K562 (cell line): ENCODE measurements at regions not wholly inside any gene's neighbourhood (a gene's known extent, or its start where the extent isn't known, plus 50 kb on each side); places are given as distances from the start of the nearest gene placed in this dataset.
"Not testable (repeated sequence)": the region's sequence is repeated elsewhere in the genome, so short reads cannot be mapped to it uniquely, and the experiment has no call there.

Source experiments
- CEBPB ChIP-seq: fragments of 450-650 bp; IDR thresholded peaks from 2 replicates; pipeline ENCODE4 v1.6.1; 2016; ENCODE audit warnings: missing genetic modification characterization, missing compliant biosample characterization
- CHD4 ChIP-seq: fragments of 200-600 bp; sonication (generic); IDR thresholded peaks from 3 replicates; pipeline ENCODE4 v1.6.1; 2012; ENCODE audit warnings: low read depth, mild to moderate bottlenecking, mixed read lengths, low read length, inconsistent platforms; ENCODE audit not compliant: insufficient read depth, insufficient replicate concordance, poor library complexity, severe bottlenecking
- EZH2 ChIP-seq: IDR thresholded peaks from 2 replicates; pipeline ENCODE4 v1.6.1; 2012; ENCODE audit warnings: low read depth, mild to moderate bottlenecking, inconsistent platforms, low read length, borderline replicate concordance
- JUN ChIP-seq, 2 experiments: sonication (generic) in 1 of 2; formaldehyde crosslinking in 1 of 2; IDR thresholded peaks; 2 replicates each; pipeline versions ENCODE4 v1.6.1 to v1.8.0; 2012 to 2022; ENCODE audit warnings: borderline replicate concordance in 2 of 2, mild to moderate bottlenecking in 2 of 2, improper control_type of control experiment in 1 of 2, low read depth in 1 of 2, low read length in 1 of 2, missing genetic modification reagents in 1 of 2
- NR2F6 ChIP-seq: fragments of 450-650 bp; formaldehyde crosslinking; IDR thresholded peaks from 2 replicates; pipeline ENCODE4 v1.4.0; 2020; ENCODE audit warnings: mild to moderate bottlenecking
- RFX1 ChIP-seq: fragments of 450-650 bp; IDR thresholded peaks from 2 replicates; pipeline ENCODE4 v1.6.1; 2016; ENCODE audit warnings: mild to moderate bottlenecking, moderate library complexity
- TF ChIP-seq, protein P1 (sequence below), 3 experiments: IDR thresholded peaks in 2 of 3; conservative IDR thresholded peaks in 1 of 3; 2 replicates each; pipeline ENCODE4 v1.5.1; 2011 to 2012; ENCODE audit warnings: low read length in 3 of 3, mild to moderate bottlenecking in 3 of 3, control low read depth in 2 of 3, improper control_type of control experiment in 1 of 3, inconsistent platforms in 1 of 3, low read depth in 1 of 3, mixed read lengths in 1 of 3, moderate library complexity in 1 of 3; ENCODE audit not compliant: insufficient read depth in 2 of 3
- TF ChIP-seq, protein P2 (sequence below): sonication (generic); formaldehyde crosslinking; IDR thresholded peaks from 2 replicates; pipeline ENCODE4 v1.8.1; 2022; ENCODE audit warnings: missing genetic modification reagents

DNA sequence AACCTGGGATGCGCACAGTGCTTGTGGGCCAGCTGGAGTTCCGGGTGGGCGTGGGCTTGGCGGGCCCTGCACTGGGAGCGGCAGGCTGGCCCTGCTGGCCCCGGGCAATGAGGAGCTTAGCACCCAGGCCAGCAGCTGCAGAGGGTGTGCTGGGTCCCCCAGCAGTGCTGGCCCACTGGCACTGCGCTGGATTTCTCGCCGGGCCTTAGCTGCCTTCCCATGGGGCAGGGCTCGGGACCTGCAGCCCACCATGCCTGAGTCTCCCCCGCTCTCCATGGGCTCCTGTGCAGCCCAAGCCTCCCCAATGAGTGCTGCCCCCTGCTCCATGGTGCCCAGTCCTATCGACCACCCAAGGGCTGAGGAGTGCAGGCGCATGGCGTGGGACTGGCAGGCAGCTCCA is 56.7 kb upstream of the CROT start:
- TF ChIP-seq JUN (IDR thresholded peaks at IDR 0.05; ENCODE audit: borderline replicate concordance, low read depth, low read length); JUN (CRISPR knock-in tag; IDR thresholded peaks at IDR 0.05; ENCODE audit: borderline replicate concordance); CEBPB (tag); EZH2; CHD4; NR2F6 (CRISPR knock-in tag); RFX1: not testable (repeated sequence)
- TF ChIP-seq, protein P1, sequence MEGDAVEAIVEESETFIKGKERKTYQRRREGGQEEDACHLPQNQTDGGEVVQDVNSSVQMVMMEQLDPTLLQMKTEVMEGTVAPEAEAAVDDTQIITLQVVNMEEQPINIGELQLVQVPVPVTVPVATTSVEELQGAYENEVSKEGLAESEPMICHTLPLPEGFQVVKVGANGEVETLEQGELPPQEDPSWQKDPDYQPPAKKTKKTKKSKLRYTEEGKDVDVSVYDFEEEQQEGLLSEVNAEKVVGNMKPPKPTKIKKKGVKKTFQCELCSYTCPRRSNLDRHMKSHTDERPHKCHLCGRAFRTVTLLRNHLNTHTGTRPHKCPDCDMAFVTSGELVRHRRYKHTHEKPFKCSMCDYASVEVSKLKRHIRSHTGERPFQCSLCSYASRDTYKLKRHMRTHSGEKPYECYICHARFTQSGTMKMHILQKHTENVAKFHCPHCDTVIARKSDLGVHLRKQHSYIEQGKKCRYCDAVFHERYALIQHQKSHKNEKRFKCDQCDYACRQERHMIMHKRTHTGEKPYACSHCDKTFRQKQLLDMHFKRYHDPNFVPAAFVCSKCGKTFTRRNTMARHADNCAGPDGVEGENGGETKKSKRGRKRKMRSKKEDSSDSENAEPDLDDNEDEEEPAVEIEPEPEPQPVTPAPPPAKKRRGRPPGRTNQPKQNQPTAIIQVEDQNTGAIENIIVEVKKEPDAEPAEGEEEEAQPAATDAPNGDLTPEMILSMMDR (IDR thresholded peaks at IDR 0.05 in 2 of 3, conservative IDR thresholded peaks at IDR 0.05 in 1 of 3; ENCODE audit: insufficient read depth in 2 of 3, low read depth in 1 of 3, low read length in 3 of 3): not testable (repeated sequence)
- TF ChIP-seq, protein P2, sequence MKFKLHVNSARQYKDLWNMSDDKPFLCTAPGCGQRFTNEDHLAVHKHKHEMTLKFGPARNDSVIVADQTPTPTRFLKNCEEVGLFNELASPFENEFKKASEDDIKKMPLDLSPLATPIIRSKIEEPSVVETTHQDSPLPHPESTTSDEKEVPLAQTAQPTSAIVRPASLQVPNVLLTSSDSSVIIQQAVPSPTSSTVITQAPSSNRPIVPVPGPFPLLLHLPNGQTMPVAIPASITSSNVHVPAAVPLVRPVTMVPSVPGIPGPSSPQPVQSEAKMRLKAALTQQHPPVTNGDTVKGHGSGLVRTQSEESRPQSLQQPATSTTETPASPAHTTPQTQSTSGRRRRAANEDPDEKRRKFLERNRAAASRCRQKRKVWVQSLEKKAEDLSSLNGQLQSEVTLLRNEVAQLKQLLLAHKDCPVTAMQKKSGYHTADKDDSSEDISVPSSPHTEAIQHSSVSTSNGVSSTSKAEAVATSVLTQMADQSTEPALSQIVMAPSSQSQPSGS (CRISPR knock-in tag): not testable (repeated sequence)
